HG03565 (cell line): ENCODE measurements at regions not wholly inside any gene's neighbourhood (a gene's known extent, or its start where the extent isn't known, plus 50 kb on each side); places are given as distances from the start of the nearest gene placed in this dataset.

Experiments used
- ATAC-seq: cut with Tn5 transposase; IDR thresholded peaks from one replicate; pipeline ENCODE4 v1.9.1; 2021; ENCODE audit warnings: mild to moderate bottlenecking, moderate library complexity; ENCODE audit not compliant: unreplicated experiment

GRCh38 chr18:10056506-10056905, 142.7 kb downstream of the VAPA start:
- no peak for ATAC-seq

- no peak for ATAC-seq
Measured at GRCh38 chr18:10057401-10057893, 143.6 kb downstream of the VAPA start.

- ATAC-seq, result no peak
Measured at GRCh38 chr18:10057894-10058791, 144.3 kb downstream of the VAPA start.

- no peak for ATAC-seq
Measured at GRCh38 chr18:10059610-10060468, 146.0 kb downstream of the VAPA start.

- no peak for ATAC-seq
Measured at GRCh38 chr18:10060469-10060782, 146.6 kb downstream of the VAPA start.

- ATAC-seq, result no peak
Measured at GRCh38 chr18:10060841-10061240, 147.0 kb downstream of the VAPA start.

- no peak for ATAC-seq
Measured at GRCh38 chr18:10061566-10062140, 147.8 kb downstream of the VAPA start.

GRCh38 chr18:10062302-10063300, 148.8 kb downstream of the VAPA start:
- no peak for ATAC-seq

GRCh38 chr18:10063489-10063888, 149.7 kb downstream of the VAPA start:
- no peak for ATAC-seq

GRCh38 chr18:10064267-10064666, 150.5 kb downstream of the VAPA start:
- ATAC-seq, result no peak

GRCh38 chr18:10065296-10065695, 151.5 kb downstream of the VAPA start:
- ATAC-seq, result no peak

- ATAC-seq, result no peak
Measured at GRCh38 chr18:10067670-10068659, 154.1 kb downstream of the VAPA start.

- ATAC-seq, result no peak
Measured at GRCh38 chr18:10068766-10069567, 155.2 kb downstream of the VAPA start.

GRCh38 chr18:10070561-10071000, 156.8 kb downstream of the VAPA start:
- no peak for ATAC-seq

- no peak for ATAC-seq
Measured at GRCh38 chr18:10072671-10073175, 158.9 kb downstream of the VAPA start.

- no peak for ATAC-seq
Measured at GRCh38 chr18:10074110-10074509, 160.3 kb downstream of the VAPA start.

GRCh38 chr18:10074728-10075127, 160.9 kb downstream of the VAPA start:
- no peak for ATAC-seq

- ATAC-seq, result no peak
Measured at GRCh38 chr18:10076502-10077030, 162.8 kb downstream of the VAPA start.
